Esophagus muscularis mucosa (tissue), 3 donors: ENCODE measurements at regions not wholly inside any gene's neighbourhood (a gene's known extent, or its start where the extent isn't known, plus 50 kb on each side); places are given as distances from the start of the nearest gene placed in this dataset.

Experiments used
- POLR2A ChIP-seq: fragments of 450-650 bp; IDR thresholded peaks from one replicate; pipeline ENCODE4 v1.6.1; 2017; ENCODE audit warnings: antibody characterized with exemption, moderate library complexity, mild to moderate bottlenecking, low read depth
- TF ChIP-seq, protein P1 (sequence below), 3 experiments: fragments of 200-600 bp in 2 of 3; fragments of 450-650 bp in 1 of 3; sonication (generic) in 2 of 3; IDR thresholded peaks; one replicate each; pipeline ENCODE4 v1.5.1; 2017 to 2019; ENCODE audit warnings: antibody characterized with exemption in 3 of 3, mild to moderate bottlenecking in 2 of 3, moderate library complexity in 1 of 3

- TF ChIP-seq, protein P1, sequence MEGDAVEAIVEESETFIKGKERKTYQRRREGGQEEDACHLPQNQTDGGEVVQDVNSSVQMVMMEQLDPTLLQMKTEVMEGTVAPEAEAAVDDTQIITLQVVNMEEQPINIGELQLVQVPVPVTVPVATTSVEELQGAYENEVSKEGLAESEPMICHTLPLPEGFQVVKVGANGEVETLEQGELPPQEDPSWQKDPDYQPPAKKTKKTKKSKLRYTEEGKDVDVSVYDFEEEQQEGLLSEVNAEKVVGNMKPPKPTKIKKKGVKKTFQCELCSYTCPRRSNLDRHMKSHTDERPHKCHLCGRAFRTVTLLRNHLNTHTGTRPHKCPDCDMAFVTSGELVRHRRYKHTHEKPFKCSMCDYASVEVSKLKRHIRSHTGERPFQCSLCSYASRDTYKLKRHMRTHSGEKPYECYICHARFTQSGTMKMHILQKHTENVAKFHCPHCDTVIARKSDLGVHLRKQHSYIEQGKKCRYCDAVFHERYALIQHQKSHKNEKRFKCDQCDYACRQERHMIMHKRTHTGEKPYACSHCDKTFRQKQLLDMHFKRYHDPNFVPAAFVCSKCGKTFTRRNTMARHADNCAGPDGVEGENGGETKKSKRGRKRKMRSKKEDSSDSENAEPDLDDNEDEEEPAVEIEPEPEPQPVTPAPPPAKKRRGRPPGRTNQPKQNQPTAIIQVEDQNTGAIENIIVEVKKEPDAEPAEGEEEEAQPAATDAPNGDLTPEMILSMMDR (IDR thresholded peaks at IDR 0.05) = no peak
- no peak for TF ChIP-seq POLR2A
Observed at GRCh38 chr17:77042476-77043231, 98.1 kb upstream of the SEC14L1 start.
